T-helper 1 cell treated with Interleukin-12 subunit alpha and Interleukin-12 subunit beta and Interleukin-4 antibody, amounts not matched to agents 30 μg/mL and 1 μg/mL, for 36 hours (primary cell): ENCODE measurements at regions not wholly inside any gene's neighbourhood (a gene's known extent, or its start where the extent isn't known, plus 50 kb on each side); places are given as distances from the start of the nearest gene placed in this dataset.

Source experiments
- H3K27ac Mint-ChIP-seq: one replicate; pipeline ENCODE4 v1.8.0; 2021; ENCODE audit warnings: mild to moderate bottlenecking, mixed read lengths
- H3K27me3 Mint-ChIP-seq: one replicate; pipeline ENCODE4 v1.8.0; 2021; ENCODE audit warnings: low read depth, mixed read lengths
- H3K36me3 Mint-ChIP-seq: one replicate; pipeline ENCODE4 v1.8.0; 2021; ENCODE audit warnings: low read depth, mixed read lengths
- H3K4me1 Mint-ChIP-seq: one replicate; pipeline ENCODE4 v1.8.0; 2021; ENCODE audit warnings: low read depth, mixed read lengths
- H3K4me3 Mint-ChIP-seq: one replicate; pipeline ENCODE4 v1.8.0; 2021; ENCODE audit warnings: mild to moderate bottlenecking, moderate library complexity, mixed read lengths
- H3K9me3 Mint-ChIP-seq: one replicate; pipeline ENCODE4 v1.8.0; 2021; ENCODE audit warnings: mixed read lengths

DNA sequence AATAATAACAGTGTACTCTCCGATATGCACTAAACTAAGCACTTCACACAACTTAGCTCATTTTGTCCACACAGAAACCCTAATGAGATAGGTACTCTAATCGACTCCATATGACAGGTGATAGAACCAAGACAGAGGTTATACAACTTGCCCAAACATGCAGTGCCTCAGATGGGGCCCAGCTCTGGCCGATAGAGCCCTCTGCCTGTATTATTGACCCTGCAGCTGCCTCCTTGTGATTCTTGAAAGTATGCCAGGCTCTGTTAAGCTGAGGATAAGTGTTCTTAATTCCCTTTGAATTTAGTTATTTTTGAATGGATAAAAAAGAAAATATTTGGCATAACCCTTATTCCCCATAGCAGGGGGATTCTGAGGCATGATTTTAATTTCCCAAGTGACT, 78.5 kb downstream of the HMHB1 start:
- Mint-ChIP-seq H3K36me3 (no peaks in the 10 kb centered on the region), H3K4me1 (no peaks in the 10 kb centered on the region), H3K27me3 (peaks cover 3% of the 10 kb centered on the region), H3K9me3 (no peaks in the 10 kb centered on the region), H3K27ac (no peak overlapping the region), H3K4me3 (no peak overlapping the region)

DNA sequence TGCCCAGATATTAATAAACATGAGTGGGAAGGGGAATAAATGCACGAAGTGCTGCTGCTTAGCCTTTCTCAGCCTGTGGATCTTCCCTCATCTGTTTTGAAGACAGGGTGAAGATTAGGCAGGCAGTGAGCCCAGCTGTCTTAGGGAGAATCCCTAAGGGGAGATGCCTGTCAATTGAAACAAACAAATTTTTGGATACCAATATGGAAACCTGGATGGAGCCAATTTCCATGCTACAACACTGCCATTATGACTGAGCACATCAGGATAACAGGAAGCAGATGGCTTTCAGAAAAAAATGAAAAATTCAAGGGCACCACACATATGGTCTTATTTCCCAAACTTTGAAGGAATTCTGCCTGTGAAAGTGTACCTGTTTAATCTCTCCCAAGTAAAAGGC, 80.3 kb downstream of the HMHB1 start:
- H3K27me3 Mint-ChIP-seq = peaks cover 3% of the 10 kb centered on the region
- no peak overlapping the region for H3K4me3 Mint-ChIP-seq
- H3K27ac Mint-ChIP-seq = no peak overlapping the region
- no peaks in the 10 kb centered on the region for H3K36me3 Mint-ChIP-seq
- peaks cover 3% of the 10 kb centered on the region for H3K4me1 Mint-ChIP-seq
- H3K9me3 Mint-ChIP-seq = no peaks in the 10 kb centered on the region

DNA sequence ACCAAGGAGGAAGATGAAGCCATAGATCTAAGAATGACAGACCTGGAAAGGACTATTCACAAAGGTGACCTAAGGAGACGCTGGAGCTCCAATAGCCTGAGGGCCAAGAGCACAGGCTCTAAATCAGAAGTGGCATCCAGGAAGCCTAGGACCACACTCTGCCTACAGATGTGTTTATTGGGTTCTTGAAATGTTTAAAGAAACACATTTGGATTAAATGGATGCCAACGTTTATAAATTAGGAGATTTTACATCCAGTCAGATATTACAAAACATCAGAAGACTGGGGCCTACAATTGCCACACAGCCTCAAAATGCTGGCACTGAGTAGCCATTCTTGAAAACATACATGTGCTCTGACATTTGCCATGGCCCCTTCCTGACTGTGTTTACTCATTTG, 80.9 kb downstream of the HMHB1 start:
- H3K4me3 Mint-ChIP-seq = no peak overlapping the region
- no peaks in the 10 kb centered on the region for H3K9me3 Mint-ChIP-seq
- peaks cover 6% of the 10 kb centered on the region for H3K4me1 Mint-ChIP-seq
- H3K27me3 Mint-ChIP-seq = peaks cover 3% of the 10 kb centered on the region
- no peaks in the 10 kb centered on the region for H3K36me3 Mint-ChIP-seq
- no peak overlapping the region for H3K27ac Mint-ChIP-seq

DNA sequence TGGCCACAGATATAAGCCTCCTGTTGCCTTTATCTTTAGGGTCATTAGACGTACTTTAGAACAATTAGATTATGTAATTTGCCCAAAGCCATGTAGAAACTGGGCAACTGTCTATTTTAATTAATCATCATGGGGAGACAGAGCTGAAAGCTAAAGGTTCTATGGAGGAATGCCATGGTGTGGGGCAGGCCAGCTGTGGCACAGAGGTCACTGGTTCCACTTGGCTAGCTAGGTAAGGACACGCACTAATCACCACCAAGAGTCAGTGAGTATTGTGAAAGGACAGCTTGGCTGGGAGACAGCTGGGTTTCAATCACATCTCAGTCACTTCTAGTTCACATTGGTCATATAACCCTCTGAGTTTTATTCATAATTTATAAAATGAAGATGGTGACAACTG, 81.7 kb downstream of the HMHB1 start:
- Mint-ChIP-seq H3K36me3 (peaks cover 2% of the 10 kb centered on the region), H3K27ac (no peak overlapping the region), H3K4me1 (peaks cover 11% of the 10 kb centered on the region), H3K9me3 (no peaks in the 10 kb centered on the region), H3K4me3 (no peak overlapping the region), H3K27me3 (peaks cover 3% of the 10 kb centered on the region)

DNA sequence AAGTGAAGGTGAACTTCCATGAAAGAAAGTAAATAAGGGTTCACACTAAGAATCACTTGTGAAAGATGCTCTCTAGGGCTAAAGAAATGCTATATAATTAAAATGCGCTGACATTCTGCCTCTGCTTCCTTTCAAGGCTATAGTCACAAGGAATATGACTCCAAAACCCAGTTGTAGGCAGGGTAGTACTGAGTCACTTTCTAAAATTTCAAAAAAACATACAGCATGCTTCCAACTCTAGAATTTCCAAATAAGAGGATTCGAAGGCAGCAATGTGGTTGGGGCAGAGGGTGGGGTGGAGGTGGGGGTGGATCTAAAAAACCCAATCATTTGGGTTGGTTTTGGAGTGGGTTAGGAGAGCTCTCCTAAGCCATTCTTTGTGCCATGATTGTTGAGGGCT, 84.6 kb downstream of the HMHB1 start:
- H3K36me3 Mint-ChIP-seq = peaks cover 2% of the 10 kb centered on the region
- H3K4me3 Mint-ChIP-seq = no peak overlapping the region
- no peak overlapping the region for H3K27ac Mint-ChIP-seq
- H3K27me3 Mint-ChIP-seq = no peaks in the 10 kb centered on the region
- H3K4me1 Mint-ChIP-seq = peaks cover 23% of the 10 kb centered on the region
- H3K9me3 Mint-ChIP-seq = no peaks in the 10 kb centered on the region

DNA sequence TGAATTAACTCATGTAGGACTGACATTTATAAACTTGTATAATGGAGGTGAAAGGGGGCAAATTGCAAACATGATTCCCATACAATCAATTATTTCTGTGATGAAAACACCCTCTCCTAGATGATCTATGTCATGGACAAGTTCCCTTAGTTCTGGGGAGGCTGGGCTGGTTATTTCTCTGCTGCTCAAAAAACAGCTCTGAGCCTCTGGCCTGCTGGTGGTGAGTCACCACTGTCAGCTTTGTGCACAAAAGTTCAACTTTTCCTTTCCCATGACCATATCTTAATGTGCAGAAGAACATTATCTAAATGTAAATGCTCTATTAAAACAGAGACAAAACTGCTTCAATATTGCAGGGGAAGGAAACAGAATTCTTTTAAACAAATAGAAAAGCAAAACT, 85.0 kb downstream of the HMHB1 start:
- H3K27ac Mint-ChIP-seq = no peak overlapping the region
- H3K9me3 Mint-ChIP-seq = no peaks in the 10 kb centered on the region
- H3K4me3 Mint-ChIP-seq = no peak overlapping the region

DNA sequence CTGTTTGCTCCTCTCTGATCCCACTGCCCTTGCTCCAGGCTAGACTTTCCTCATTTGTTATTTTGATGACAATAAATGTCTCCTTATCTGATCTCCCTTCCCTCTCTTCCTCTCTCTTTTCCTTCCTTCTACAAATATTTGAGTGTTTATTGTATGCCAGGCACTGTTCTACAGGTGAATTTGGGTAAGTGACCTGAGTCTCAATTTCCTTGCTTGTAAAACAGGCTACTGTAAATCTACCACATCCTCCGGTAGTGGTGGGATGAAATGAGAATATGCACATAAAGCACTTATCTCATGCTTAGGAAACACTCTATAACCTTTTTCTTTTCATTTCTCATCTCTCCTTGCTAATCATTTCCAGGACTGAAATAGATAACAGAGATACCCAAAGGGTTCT, 86.4 kb downstream of the HMHB1 start:
- Mint-ChIP-seq H3K36me3 (peaks cover 2% of the 10 kb centered on the region), H3K4me3 (peak overlapping the region; percentile 63), H3K9me3 (no peaks in the 10 kb centered on the region), H3K27me3 (no peaks in the 10 kb centered on the region), H3K4me1 (peaks cover 24% of the 10 kb centered on the region), H3K27ac (peak overlapping the region; percentile 70)

More for the DNA sequence above, 85.0 kb downstream of the HMHB1 start:
- Mint-ChIP-seq H3K4me1 (peaks cover 23% of the 10 kb centered on the region), H3K27me3 (no peaks in the 10 kb centered on the region), H3K36me3 (peaks cover 2% of the 10 kb centered on the region)

DNA sequence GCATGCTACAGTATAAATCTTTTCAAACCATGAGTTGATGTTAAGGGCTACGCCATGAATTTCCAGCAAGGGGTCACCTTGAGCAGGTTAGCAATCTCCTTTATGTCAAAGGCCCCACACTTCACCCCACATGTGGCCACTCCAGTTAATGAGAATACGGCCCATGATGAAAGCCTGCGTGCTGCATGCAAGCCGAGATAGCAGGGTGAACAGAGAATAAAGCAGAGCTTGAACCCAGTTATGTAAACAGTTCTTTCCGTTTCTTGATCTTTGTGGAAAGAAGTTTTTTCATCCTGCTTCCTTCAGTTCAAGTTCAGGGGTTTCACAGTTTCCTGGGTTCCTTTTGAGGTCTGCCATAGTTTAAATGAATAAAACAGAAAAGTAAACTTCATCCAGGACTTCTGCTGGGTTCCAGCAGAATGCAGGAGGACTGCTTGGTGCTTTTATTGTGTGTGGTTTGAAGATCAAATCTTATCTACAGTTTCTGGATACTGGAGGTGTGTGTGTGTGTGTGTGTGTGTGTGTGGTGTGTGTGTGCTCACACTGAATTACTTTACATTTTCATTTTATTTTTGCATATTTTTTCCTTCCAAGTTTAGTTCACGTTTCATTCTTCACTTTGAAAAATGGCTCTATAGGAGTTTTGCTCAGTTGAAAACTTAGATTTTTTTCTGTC, 87.1 kb downstream of the HMHB1 start:
- Mint-ChIP-seq H3K36me3 (peaks cover 2% of the 10 kb centered on the region), H3K27me3 (no peaks in the 10 kb centered on the region), H3K9me3 (peaks cover 2% of the 10 kb centered on the region), H3K27ac (peak overlapping the region; percentile 70), H3K4me1 (peaks cover 24% of the 10 kb centered on the region), H3K4me3 (peak overlapping the region; percentile 63)

DNA sequence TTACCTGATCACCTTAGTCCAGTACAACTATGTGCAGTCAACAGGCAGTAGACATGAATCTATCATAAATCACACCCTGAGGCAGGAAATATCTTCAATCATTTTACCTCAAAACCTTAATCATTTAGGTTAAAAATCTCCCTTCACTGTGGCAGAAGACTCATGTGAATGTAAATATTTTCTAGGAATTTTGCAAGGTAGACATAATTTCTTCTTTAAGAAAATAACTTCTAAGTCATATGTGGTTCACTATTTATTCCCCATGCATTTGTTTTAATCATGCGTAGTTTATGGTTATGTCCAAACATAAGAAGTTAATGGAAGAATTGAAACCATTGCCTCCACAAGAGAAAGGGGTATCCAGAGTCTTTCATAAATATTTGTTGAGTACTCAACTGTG, 97.0 kb downstream of the HMHB1 start:
- Mint-ChIP-seq H3K36me3 (no peaks in the 10 kb centered on the region), H3K27me3 (peaks cover 3% of the 10 kb centered on the region), H3K4me3 (no peak overlapping the region), H3K4me1 (no peaks in the 10 kb centered on the region), H3K27ac (no peak overlapping the region), H3K9me3 (peaks cover 3% of the 10 kb centered on the region)

DNA sequence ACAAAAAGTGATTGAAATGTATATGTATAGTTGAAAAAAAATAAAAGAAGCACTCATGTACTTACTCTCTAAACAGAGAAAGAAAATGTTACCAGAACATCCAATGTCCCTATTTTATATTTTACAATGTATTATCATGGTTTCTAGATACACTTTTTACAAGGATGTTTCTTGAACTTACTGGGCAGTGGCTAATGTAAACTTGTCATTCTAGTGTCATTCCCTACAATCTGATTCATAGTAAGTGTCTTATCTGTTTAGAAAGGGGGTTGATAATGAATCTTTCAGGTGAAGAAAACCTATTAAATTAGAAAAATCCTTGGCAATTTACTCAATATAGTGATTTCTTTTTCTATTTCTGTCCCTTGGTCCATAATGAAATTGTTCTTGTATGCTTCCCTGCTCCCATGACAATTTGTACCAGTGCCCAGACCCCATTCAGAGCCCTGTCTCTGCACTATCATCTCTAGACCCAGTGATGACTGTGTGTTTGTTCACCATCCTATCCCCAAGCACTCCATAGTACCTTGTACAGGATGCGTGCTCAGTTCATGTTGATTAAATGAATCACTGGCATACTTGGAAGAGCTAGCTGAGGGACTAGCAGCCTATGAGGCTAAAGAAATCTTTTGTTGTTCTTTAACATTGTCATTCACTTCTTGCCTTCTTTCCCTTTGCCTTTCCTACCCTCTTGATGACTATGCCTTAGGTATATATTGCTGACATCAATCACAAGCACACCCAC, 101.2 kb downstream of the HMHB1 start:
- Mint-ChIP-seq H3K9me3 (no peaks in the 10 kb centered on the region), H3K4me1 (no peaks in the 10 kb centered on the region), H3K27ac (no peak overlapping the region), H3K36me3 (no peaks in the 10 kb centered on the region), H3K27me3 (peaks cover 18% of the 10 kb centered on the region), H3K4me3 (no peak overlapping the region)

DNA sequence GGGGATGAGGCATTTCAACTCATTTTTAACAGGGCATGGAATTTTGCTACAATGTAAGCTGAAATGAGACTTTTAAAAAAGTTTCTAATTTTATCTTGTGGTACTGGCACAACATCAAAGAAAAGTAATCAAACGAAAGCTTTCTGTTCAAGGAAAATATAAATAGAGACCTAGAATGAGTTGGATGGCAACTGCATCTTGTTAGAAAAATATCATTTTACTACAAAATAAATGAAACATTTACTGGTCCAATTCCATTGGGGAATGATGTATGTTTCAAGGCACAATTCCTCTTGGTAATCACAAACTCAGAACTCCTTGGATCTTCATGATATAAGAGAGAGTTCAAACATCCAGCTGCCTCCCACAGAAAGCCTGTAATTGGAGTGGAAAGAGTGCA, 102.8 kb downstream of the HMHB1 start:
- Mint-ChIP-seq H3K27ac (no peak overlapping the region), H3K4me1 (no peaks in the 10 kb centered on the region), H3K9me3 (no peaks in the 10 kb centered on the region), H3K27me3 (peaks cover 18% of the 10 kb centered on the region), H3K36me3 (no peaks in the 10 kb centered on the region), H3K4me3 (no peak overlapping the region)

DNA sequence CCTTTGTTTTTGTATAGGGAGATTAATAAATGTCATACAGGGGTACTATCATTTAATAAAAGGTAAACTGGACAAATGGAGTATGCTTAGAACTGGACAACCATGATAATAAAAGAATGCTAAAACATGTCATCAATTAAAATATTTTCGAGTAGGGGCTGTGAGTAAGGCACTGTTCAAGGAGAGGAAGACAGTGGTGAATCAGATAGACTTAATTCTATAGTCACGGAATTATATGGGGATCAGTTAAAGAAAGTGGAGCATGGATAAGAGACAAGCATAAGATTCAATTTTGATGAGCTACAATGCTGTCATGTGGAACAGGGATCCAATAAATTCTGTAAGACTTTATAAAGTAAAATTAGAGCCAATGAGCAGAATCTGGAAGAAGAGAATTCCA, 104.5 kb downstream of the HMHB1 start:
- Mint-ChIP-seq H3K27ac (no peak overlapping the region), H3K36me3 (peaks cover 2% of the 10 kb centered on the region), H3K9me3 (no peaks in the 10 kb centered on the region), H3K4me1 (no peaks in the 10 kb centered on the region), H3K4me3 (no peak overlapping the region), H3K27me3 (peaks cover 18% of the 10 kb centered on the region)

DNA sequence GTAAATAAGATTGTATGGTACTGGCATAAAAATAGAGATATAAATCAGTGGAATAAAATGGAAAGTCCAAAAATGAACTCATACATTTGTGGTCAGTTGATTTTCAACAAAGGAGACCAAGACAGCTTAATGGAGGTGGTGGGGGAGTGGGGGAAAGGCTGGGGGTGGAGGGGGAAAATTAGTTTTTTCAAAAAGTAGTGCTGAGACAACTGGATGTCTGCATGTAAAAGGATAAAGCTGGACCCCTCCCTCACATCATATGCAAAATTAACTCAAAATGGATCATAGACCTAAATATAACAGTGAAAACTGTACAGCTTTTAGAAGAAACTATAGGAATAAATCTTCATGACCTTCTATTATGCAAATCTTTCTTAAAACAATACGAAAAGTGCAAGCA, 107.0 kb downstream of the HMHB1 start:
- no peak overlapping the region for H3K27ac Mint-ChIP-seq
- no peaks in the 10 kb centered on the region for H3K9me3 Mint-ChIP-seq

DNA sequence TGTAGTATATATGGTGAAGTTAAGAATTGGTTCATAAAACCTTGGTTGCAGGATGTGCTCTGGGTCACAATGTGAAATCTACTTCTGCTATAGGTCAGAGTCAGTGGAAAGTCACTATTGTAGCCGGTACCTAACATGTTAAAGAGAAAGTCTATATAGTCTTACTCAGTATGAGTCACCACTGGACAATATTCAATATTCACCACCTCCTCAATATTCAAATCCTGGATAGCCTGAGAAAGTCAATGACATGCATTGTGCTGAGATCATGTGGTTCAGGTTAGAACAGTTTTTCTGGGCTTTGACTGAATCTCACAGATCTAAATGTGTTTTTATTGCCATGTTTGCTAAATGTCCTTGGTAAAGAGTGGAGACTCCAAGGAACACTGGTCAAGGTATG, 108.8 kb downstream of the HMHB1 start:
- Mint-ChIP-seq H3K9me3 (no peaks in the 10 kb centered on the region), H3K27me3 (peaks cover 7% of the 10 kb centered on the region), H3K4me3 (no peak overlapping the region), H3K27ac (no peak overlapping the region), H3K36me3 (peaks cover 2% of the 10 kb centered on the region), H3K4me1 (peaks cover 14% of the 10 kb centered on the region)

More for the DNA sequence above, 107.0 kb downstream of the HMHB1 start:
- Mint-ChIP-seq H3K4me3 (no peak overlapping the region), H3K27me3 (peaks cover 15% of the 10 kb centered on the region), H3K36me3 (peaks cover 2% of the 10 kb centered on the region), H3K4me1 (peaks cover 13% of the 10 kb centered on the region)

DNA sequence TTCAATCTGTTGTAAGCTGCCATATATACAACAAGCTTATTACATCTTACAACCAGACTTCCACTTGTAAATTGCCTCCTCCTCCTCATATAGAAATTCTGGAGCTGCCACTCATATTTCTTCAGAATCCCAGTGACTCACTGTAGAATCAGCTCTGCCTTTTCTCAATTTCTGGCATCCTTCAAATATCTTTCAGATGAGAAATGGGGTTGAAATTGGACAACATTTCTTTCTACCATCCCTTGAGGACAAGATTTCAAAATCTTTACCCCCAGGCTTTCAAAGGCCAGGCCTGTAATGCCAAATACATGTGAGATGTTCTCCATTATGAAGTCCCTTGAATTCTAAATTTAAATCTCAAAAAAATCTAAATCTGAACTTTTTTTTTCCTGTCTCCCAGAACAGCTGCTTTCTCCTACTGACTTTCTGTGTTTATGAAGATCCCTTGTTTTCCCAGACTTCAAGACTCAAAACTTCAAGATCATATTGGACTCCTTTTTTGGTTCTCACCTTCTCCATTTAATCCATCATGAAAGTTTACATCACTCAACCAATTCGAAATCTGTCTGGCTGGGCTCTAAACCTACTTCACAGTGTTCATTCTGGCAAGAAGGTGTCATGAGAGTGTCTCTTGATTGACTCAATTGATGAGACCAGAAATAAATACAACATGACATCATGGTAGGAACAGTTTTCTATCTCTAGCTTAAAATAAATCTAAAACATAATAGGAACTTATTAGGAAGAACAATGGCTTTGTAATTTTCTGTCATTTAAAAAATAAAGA, 109.8 kb downstream of the HMHB1 start:
- Mint-ChIP-seq H3K36me3 (peaks cover 2% of the 10 kb centered on the region), H3K27me3 (peaks cover under 1% of the 10 kb centered on the region), H3K27ac (no peak overlapping the region), H3K4me1 (peaks cover 14% of the 10 kb centered on the region), H3K4me3 (no peak overlapping the region), H3K9me3 (no peaks in the 10 kb centered on the region)
